ENCODE measurements at regions not wholly inside any gene's neighbourhood (a gene's known extent, or its start where the extent isn't known, plus 50 kb on each side); places are given as distances from the start of the nearest gene placed in this dataset.

- TF ChIP-seq RARB (CRISPR knock-in tag; IDR thresholded peaks at IDR 0.05) (no peak), ZNF565 (CRISPR knock-in tag; conservative IDR thresholded peaks at IDR 0.05; ENCODE audit: low read depth) (no peak), CREB5 (CRISPR knock-in tag; IDR thresholded peaks at IDR 0.05; ENCODE audit: low read depth) (no peak)
These were observed 199.6 kb upstream of the IRS2 start for GRCh38 chr13:109985871-109986450.
